Right renal pelvis (tissue), 4 donors: ENCODE measurements at regions not wholly inside any gene's neighbourhood (a gene's known extent, or its start where the extent isn't known, plus 50 kb on each side); places are given as distances from the start of the nearest gene placed in this dataset.
A peak's percentile ranks its signal among the peaks of the same experiment; 100 is the strongest.
"Not testable (repeated sequence)": the region's sequence is repeated elsewhere in the genome, so short reads cannot be mapped to it uniquely, and the experiment has no call there.

Experiments
- DNase-seq, 4 donors: peaks; one replicate each; pipeline ENCODE4 v3.0.0-alpha.2; 2013; ENCODE audit warnings: low read depth in 4 of 4, low spot score in 3 of 4, missing footprints in 1 of 4

DNA sequence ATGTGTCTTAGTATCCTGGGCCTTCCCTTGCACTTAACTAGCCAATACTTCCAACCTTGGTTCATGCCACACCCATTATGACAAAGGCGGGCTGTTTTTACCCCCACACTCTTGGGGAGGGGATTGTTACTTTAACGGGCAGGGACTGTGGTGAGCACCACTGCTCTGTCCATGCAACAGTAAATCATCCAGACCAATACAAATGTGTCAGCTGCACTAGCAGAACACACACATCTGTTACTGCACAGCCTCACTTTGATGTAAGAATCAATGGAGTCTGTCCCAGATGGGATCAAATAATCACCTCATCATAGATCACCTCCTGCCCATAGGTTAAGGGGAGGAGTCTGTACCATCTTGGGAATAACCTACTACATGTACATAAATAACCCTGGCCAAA, 58.1 kb downstream of the NPAP1 start:
- no peak for DNase-seq

DNA sequence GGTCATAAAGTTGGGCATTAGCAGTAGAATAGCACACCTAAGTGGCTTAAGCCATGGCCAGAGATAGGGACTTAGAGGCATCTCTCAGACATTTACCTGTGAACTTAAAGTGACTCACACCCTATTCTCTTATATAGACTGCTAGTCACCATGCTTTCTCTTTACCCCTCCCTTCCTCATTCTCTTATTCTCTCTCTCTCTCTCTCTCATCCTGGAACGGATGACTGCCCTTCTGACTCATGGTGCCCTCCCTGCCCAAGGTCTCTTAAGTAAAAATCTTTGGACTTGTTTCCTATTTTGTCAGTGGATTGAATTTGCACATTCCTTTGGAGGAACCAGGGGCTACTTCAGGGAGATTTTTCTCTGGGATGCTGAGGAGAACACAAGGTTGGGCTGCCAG, 58.8 kb downstream of the NPAP1 start:
- no peak for DNase-seq

DNA sequence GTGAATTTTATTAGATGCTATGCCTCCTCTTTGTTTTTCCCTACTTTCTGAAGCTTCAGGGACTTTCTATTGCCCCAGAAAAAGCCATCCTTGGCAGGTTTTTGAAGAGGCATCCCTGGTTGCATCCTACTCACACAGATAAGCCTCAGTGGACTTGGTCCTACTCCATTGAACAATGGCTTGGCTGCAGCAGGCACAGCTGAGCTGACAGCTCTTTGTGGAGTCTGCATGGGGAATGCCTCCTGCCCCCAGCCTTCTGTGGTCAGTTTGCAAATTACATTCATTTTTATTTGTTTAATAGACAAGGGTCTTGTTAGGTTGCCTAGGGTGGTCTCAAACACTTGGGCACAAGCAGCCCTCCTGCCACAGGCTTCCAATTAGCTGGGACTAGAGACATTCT, 69.7 kb downstream of the NPAP1 start:
- DNase-seq, result no peak

DNA sequence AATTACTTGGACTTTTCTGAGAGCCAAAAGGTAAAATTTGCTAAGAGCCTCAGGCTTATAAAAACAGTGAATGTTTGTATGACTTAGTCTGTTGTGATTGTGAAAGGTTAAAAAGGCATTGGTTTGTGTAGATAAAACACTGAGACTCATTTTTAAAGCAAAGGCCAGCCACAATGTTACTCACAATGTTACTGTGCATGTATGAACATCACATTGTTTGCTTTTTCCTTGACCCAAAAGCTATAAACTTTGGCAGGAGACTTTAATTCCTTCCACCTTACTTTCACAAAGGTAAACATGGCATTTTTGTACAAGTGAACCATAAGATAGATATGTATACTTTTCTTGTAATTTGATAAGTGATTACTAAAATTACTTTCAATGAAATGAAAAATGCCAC, 70.5 kb downstream of the NPAP1 start:
- no peak for DNase-seq

DNA sequence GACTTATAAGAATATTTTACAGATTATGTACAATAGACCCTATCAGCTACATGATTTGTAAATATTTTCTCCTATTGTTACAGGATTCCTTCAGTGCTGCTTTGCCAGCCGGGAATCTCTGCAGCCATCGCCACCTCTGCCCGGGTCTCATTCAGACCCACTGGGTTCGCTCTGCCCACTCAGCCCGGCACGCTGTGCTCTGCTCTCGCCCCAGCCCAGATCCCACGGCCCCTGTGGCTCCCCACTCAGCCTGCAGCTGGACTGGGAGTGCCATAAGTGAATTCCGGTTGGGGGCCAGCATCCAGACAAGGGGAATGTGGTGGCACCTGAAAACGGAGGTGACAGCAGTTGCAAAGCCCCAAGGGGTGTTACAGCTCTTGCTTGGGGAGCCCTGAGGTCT, 71.8 kb downstream of the NPAP1 start:
- DNase-seq, result no peak

DNA sequence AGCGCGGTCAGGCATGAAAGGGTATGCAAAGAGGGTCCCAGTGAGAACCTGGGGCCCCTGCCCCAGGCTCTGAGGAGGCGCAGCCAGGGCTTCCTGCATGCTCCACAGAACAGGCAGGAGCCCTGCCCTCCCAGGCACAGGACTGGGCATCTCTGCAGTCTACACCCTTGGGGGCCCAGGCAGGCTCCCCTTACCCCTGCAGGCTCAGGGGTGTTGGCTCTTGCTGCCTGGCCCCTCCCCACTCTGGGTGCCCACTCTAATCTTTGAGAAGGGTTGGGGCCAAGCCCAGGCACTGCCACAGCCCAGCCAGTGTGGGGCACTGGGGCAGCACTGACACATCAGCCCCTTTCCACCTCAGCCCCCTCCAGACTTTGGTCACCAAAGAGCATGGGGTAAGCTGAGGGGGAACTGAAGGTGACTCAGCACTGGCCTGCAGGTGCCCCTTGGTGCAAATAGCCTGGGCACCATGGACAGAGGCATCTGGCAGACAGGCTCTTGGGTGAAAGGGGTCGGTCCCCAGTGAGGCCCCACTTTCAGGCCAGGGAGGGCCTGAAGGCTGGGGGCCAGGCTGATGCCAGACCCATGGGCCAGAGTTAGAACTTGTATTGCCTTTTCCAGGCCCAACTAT, 73.4 kb downstream of the NPAP1 start:
- no peak for DNase-seq

DNA sequence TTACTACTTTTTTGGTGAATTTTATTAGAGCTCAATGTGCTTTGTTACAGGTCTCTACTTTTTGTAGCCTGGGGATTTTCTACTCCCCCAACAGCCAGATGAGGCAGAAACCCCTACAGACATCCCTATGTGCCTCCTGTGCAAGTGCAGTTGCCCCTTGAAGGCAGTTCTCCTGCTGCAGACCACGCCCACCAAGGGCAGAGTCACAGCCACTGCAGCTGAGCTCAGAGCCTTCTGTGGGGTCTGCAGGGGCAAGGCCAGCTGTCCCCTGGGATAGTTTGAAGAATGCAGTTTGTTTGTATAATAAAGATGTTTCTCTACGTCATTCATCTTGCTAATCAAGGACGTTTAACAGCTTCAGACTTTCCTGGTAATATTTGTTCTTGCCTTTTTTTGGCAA, 76.8 kb downstream of the NPAP1 start:
- no peak for DNase-seq

DNA sequence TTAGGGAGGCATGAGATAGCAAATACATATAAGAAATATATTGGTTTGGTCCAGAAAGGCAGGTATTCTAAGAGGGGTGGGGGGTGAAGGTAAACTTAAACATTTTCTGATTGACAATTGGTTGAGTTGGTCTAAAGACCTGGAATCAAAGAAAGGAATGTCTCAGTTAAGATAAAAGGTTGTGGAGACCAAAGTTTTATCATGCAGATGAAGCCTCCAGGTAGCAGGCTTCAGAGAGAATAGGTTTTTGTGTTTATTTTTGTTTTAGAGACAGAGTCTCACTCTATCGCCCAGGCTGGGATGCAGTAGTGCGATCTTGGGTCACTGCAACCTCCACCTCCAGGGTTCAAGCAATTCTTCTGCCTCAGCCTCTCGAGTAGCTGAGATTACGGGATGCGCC, 80.5 kb downstream of the NPAP1 start:
- DNase-seq, result no peak

DNA sequence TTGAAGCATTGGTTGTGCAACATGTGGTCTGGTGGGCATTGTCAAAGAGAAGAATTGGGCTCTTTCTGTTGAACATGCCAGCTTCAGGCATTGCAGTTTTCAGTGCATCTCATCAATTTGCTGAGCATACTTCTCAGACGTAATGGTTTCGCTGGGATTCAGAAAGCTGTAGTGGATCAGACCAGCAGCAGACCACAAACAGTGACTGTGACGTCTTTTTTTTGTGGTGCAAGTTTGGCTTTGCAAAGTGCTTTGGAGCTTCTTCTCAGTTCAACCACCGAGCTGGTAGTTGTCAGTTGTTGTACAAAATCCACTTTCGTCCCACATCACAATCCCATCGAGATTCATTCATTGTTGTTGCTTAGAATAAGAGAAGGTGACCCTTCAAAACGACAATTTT, 84.5 kb downstream of the NPAP1 start:
- DNase-seq, result no peak

DNA sequence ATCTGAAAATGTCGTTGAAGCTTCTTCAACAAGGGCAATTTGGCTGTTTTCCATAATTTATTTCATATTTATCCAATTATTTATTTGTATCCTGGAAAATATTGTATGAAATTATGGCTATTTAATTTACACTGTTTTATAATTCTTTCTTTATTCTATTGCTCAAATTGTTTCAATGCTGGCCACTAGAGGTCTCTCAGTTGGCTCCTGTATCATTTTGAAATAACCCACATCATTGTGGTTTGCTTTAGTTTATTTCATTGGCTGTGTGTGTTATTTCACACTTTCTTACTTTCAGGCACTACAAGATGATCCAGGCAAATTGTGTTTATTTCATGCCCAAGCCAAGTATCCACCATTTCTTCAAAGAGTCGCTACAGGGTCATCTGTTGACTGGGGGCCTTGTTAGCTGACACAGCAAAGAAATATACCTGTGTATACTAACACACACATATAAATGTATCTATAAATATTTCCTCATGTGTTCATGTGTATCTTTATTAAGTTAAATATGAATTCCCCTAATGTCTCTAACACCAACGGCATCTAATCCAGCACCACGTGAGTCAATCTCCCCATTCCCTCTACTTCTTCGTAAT, 86.2 kb downstream of the NPAP1 start:
- no peak for DNase-seq

DNA sequence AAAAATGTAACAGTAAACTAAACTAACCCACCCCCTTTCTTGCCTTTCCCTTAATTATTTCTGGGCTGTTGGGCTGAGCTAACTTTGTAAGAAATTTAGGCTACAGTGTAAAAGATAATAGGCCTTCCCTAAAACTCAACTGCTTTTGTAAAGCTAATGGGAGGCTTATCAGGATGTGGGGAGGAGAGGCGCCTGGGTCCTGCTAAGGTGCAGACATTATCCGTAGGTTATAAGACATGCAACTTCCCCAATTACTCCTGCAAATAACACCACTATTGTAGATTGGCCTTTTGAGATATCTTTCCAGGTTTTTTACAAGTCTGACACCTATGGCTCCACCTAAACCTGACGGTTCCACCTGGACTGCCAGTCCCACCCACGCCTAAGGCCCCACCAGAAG, 88.3 kb downstream of the NPAP1 start:
- DNase-seq, result no peak

DNA sequence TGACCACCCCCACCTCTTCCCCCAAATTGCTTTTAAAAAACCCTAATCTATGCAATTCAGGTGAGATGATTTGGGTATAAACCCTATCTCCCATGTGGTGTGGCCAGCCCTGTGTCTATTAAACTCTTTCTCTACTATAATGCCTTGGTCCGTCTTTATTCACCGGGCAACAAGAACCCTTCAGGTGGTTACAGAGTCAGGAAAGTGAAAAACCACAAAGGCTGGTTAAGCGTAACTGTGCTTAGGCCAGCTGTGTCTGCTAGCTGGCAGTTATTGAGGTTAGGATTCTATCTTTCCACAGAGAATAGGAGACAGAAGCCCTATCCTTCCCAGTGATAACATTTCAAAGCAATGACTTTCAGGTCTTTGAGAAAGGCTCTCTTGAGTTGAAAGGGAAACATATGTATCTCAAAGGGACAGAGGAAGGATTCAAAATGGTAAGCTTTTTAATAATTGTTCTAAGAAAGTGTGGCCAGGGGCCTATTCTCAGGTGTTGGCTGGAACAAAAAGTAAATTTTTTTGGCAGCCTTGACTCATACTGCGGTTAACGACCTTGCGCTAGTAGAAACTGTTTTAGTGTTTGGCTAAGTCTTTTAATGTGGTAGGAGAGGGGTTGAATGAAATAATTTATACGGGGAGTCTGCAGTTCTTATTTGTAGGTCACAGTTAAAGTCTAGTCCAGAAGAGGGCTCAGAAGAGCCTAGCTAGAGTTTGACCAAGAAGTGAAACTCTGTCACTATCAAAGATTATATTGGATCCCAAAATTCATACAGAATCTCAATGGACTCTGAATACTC, 89.0 kb downstream of the NPAP1 start:
- DNase-seq, result no peak

DNA sequence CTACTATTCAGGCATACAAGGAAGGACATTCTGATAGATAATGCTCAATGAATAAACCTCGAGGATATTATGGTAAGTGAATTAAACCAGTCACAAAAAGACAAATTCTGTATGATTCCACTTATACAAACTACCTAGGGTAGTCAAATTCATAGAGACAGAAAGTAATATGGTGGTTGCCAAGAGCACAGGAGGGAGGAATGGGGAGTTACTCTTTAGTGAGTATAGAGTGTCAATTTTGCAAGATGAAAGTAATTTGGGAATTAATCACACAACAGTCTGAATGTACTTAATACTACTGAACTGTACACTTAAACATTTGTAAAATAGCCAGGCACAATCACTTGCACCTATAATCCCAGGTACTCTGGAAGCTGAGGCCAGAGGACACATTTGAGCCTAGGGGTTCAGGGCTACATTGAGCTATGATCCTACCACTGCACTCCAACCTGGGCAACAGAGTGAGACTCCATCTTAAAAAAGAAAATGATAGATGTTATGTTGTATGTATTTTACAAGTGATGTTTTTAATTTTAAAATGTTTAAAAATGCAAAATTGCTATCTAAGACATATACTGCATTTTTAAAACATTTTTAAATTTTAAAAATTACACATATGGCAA, 91.0 kb downstream of the NPAP1 start:
- DNase-seq, result no peak

DNA sequence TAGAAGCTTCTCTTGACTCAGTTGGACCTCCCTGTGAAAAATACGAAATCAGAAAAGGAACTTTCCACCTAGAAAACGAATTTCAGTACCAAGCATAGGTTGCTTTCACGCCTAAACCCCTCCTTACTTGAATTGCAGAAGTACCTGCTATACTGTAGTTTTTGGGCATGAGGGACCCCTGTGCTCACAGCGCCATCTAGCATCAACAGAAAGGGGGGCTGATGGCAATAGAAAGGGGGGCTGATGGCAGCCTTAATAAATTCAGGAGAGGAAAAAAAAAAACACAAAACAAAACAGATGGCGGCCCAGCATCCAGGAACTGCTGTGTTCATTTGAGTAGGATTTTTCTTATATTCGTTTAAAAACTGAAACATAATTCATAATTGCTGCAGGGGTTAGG, 96.7 kb downstream of the NPAP1 start:
- DNase-seq, result no peak

DNA sequence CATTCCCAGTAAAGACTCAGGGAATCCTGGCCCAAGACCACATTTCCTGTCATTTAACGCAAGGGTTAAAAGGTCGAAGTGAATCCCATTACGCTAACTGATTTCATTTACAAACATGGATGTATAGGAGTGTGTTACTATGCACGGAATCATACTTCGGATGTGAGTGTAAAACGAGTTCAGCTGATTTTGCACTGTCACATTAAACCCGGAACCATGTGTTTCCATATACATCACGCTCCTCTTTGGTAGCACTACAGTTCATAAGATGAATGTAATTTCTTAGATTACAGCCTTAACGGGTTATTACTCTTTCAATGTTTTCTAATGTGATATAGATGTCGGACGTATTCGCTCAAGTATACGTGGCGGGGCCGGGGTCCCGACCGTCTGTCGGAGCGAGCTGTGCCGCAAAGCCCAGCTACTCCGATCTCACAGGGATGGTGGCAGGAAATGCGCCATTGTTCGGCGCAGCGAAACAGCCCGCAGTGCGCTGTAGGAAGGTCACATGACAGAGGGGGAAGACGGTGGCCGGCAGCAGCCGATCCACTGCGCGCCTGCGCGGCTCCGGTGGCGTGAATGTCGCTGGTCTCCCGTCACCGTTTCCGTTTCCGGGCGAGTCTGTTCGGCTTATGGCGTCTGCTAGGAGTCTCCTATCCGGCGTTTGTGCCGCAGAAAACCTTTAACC, 97.3 kb downstream of the NPAP1 start:
- DNase-seq, result peak; percentile 58 to 81 (median 70)

DNA sequence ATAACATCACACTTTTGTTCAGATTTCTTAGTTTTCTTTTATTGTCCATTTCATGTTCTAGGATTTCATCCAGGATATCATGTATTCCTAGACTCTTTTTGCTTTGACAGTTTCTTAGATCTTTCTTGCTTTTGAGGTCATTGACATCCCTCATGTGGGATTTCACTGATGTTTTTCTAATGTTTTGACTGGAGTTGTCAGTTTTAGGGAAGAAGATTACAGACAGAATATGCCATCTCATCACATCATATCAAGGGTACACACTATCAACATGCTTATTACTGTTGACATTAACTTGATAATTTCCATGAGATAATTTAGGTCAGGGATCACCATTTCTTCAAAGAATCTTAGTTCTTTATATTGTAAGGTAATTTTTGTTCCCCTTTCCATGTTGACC, 101.7 kb downstream of the NPAP1 start:
- DNase-seq, result no peak

DNA sequence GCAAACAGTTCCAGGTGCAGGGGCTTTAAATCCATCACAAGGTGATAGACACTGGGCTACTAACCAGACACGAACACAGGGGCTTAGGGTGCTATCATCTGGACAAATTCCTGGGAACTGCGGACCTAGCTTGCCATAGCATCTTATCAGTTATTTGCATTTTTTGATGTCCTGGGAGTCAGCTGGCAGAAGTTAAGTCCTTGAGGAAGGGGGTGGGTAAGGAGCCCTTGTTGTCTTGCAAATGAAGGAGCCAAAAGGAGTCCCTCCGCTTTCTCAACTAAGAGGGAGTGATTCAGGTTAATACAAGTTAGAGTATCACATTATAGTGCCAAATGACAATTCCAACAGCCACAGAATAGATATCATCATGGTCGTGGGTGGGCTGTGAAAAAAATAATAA, 108.9 kb downstream of the NPAP1 start:
- no peak for DNase-seq

DNA sequence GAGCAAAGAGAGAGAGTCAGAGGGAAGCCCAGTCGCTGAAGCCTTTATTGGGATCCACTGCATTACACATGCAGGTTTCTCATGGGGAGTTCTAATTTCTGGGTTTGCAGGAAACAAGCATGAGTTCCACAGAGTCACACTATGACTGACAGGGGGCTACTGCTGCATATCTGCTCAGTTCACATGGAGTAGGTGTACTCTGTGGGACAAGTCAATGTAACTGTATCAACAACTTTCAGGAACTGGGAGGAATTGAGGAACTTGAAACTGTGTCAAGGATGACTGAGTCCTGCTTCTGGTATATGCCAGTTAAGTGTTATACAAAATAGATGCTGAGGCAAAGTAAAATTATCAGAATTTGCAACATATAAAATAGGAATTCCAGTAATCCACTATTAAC, 110.8 kb downstream of the NPAP1 start:
- DNase-seq, result no peak

DNA sequence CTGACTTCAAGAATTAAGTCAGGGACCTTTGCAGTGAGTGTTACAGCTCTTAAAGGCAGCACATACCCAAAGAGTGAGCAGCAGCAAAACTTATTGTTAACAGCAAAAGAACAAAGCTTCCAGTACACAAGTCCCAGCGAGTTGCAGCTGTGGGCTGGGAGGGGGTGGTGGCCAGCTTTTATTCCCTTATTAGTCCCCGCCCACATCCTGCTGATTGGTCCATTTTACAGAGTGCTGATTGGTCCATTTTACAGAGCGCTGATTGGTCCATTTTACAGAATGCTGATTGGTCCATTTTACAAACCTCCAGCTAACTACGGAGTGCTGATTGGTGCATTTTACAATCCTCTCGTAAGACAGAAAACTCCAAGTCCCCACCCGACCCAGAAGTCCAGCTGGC, 127.0 kb downstream of the NPAP1 start:
- not testable (repeated sequence) for DNase-seq

DNA sequence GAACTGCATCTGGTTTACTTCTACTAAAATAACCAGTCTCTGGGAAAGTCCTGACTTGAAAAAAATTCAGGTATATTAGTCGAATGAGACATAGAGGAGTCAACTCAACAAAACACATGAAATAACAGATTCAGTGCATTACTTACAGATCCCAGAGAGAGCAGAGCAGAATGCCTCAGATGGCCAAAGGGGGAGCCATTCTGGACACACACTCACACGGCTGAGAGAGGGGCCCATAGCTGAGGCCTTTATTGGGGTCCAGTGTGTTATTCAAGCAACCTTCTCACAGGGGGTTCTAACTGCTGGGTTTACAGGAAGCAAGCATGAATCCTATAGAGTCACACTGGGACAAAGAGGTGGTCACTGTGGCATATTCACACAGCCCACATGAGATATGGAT, 135.1 kb upstream of the SNRPN start:
- no peak for DNase-seq

DNA sequence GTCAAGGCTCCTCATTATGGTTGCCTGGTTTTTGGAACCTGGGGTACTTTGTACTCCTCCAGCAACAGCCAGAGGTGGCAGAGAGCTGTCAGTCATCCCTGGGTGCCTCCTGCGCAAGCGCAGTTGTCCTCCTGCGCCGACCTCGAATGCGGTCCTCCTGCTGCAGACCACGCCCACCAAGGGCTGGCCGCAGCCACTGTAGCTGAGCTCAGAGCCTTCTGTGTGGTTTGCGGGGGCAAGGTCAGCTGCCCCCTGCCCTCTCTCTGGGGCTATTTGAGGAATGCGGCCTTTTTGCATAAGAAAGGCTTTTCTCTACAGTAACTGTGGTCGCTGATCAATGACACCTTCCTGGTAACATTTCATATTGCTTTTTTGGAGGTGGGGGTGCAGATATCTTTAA, 131.3 kb upstream of the SNRPN start:
- peak in 1 of 4 donors; percentile 2 for DNase-seq
